Right atrium auricular region (tissue), 2 donors: ENCODE measurements at regions not wholly inside any gene's neighbourhood (a gene's known extent, or its start where the extent isn't known, plus 50 kb on each side); places are given as distances from the start of the nearest gene placed in this dataset.

Experiments
- DNase-seq: peaks from one replicate; pipeline ENCODE4 v3.0.0-alpha.2; 2019; ENCODE audit warnings: low spot score
- H3K27ac ChIP-seq, 2 donors: fragments of 200-600 bp; sonication (generic); 1 replicate in 1 of 2; 2 replicates in 1 of 2; pipeline ENCODE4 v1.5.1; 2016 to 2019
- H3K27me3 ChIP-seq, 2 donors: fragments of 200-600 bp; sonication (generic); one replicate each; pipeline versions ENCODE4 v1.5.1 to v1.6.0; 2017 to 2019
- H3K36me3 ChIP-seq: fragments of 200-600 bp; sonication (generic); one replicate; pipeline ENCODE4 v1.5.1; 2016
- H3K4me1 ChIP-seq, 2 donors: fragments of 200-600 bp; sonication (generic); one replicate each; pipeline versions ENCODE4 v1.5.1 to v1.6.0; 2017 to 2019
- H3K4me3 ChIP-seq, 2 donors: fragments of 200-600 bp; sonication (generic); 1 replicate in 1 of 2; 2 replicates in 1 of 2; pipeline ENCODE4 v1.5.1; 2017 to 2019; ENCODE audit warnings: mild to moderate bottlenecking in 1 of 2, moderate library complexity in 1 of 2
- H3K9me3 ChIP-seq, 2 donors: fragments of 200-600 bp; sonication (generic); one replicate each; pipeline ENCODE4 v1.5.1; 2019
- TF ChIP-seq, protein P1 (sequence below), 2 donors: fragments of 200-600 bp; sonication (generic); IDR thresholded peaks; one replicate each; pipeline ENCODE4 v1.5.1; 2019; ENCODE audit warnings: antibody characterized with exemption in 2 of 2

DNA sequence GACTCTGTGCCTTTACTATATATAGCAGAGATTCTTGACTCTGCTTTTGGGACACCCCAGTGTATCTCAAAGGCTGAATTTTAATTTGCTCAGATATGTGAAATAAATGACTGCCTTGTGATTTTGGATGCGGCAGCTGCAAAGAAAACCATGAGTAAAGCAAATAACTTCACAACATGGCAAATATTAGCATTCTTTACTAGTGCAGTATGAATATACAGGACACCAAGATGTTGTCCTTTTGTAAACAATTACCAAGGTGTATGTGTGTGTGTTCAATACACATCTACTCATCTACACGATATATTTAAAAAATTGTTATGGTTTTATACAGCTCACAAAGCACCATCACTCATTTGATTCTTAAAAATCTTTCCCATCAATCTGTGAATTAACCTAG lies 70.6 kb upstream of the TCF4 start:
- no peaks in the 10 kb centered on the region for H3K36me3 ChIP-seq
- H3K4me3 ChIP-seq, result no peak overlapping the region
- H3K27ac ChIP-seq, result no peak overlapping the region
- no peaks in the 10 kb centered on the region for H3K9me3 ChIP-seq
- no peaks in the 10 kb centered on the region for H3K27me3 ChIP-seq
- TF ChIP-seq, protein P1, sequence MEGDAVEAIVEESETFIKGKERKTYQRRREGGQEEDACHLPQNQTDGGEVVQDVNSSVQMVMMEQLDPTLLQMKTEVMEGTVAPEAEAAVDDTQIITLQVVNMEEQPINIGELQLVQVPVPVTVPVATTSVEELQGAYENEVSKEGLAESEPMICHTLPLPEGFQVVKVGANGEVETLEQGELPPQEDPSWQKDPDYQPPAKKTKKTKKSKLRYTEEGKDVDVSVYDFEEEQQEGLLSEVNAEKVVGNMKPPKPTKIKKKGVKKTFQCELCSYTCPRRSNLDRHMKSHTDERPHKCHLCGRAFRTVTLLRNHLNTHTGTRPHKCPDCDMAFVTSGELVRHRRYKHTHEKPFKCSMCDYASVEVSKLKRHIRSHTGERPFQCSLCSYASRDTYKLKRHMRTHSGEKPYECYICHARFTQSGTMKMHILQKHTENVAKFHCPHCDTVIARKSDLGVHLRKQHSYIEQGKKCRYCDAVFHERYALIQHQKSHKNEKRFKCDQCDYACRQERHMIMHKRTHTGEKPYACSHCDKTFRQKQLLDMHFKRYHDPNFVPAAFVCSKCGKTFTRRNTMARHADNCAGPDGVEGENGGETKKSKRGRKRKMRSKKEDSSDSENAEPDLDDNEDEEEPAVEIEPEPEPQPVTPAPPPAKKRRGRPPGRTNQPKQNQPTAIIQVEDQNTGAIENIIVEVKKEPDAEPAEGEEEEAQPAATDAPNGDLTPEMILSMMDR (IDR thresholded peaks at IDR 0.05), result no peak
- no peaks in the 10 kb centered on the region for H3K4me1 ChIP-seq
- no peak for DNase-seq

DNA sequence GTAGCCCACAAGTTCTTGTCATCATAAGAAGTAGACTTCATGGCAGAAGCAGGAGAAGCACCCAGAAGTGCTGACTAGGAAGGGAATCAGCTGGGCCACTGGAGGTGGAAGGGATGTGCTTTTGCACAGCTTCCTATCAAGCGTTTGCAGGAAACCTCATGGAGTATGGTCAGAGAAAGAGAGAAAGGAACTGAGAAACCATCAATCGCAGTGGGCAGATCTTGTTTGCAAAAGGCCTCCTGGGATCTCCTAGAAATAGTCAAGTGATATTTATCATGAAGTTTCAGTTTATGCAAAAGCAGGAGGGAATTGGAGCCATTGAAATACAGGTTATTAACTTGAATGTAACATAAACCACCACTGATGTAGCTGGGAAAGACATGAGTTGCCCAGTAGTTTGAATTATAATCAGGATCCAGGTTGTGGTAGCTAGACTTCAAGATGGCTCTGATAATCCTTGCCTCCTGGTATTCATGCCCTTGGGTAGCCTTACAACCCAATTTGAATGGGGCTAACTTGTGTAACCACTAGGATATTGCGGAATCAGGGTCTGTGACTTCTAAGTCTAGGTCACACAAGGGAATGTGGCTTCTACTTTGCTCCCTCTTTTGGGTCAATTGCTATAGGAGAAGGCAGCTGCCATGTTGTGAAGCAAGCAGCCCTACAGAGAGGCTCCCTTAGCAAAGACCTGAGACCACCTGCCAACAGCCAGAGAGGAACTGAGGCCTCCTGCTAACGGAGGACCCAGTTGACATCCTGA lies 69.8 kb upstream of the TCF4 start:
- no peak for DNase-seq
- H3K27me3 ChIP-seq, result no peaks in the 10 kb centered on the region
- H3K27ac ChIP-seq, result no peak overlapping the region
- no peak overlapping the region for H3K4me3 ChIP-seq
- TF ChIP-seq, protein P1 (IDR thresholded peaks at IDR 0.05), result no peak
- H3K36me3 ChIP-seq, result no peaks in the 10 kb centered on the region
- H3K4me1 ChIP-seq, result no peaks in the 10 kb centered on the region
- no peaks in the 10 kb centered on the region for H3K9me3 ChIP-seq

DNA sequence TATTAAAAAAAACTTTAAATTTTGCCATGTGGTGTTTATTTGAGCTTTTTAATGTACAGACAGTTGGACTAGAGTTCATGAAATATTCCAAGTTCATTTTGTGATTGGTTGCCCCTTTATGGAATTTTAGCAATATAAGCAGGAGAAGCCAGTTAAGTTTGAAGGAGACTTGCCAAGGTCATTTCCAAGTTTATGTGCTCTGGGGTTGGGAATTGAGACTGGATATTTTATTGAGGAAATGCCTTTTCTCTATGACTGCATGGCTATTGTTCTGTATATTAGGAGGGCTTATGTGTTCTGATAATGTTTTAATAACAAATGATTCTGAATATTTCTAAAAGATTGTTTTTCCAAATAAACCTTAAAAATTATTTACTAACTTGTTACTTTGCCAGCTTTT lies 67.0 kb upstream of the TCF4 start:
- H3K9me3 ChIP-seq, result no peaks in the 10 kb centered on the region
- H3K27ac ChIP-seq, result no peak overlapping the region
- H3K36me3 ChIP-seq, result no peaks in the 10 kb centered on the region
- no peak for DNase-seq
- TF ChIP-seq, protein P1 (IDR thresholded peaks at IDR 0.05), result no peak
- no peaks in the 10 kb centered on the region for H3K27me3 ChIP-seq
- H3K4me3 ChIP-seq, result no peak overlapping the region
- no peaks in the 10 kb centered on the region for H3K4me1 ChIP-seq

DNA sequence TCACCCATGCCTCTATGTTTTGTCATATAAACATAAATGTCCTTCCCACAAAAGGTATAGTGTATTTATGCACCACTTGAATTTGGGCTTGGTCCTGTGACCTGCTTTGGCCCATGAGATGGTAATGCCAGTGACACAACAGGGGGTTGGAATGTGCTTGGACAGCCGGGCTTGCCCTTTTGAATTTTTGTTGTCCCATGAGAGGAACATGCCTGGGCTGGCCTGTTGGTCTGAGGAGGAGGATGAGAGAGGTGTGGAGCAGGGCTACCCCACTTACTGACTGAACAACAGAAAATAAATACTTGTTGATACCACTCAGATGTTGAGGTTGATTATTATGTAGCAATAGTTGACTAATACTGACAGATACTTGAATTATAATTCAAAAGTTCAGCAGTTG lies 63.2 kb upstream of the TCF4 start:
- Histone ChIP-seq H3K27ac (no peak overlapping the region), H3K4me3 (no peak overlapping the region), H3K27me3 (no peaks in the 10 kb centered on the region), H3K9me3 (no peaks in the 10 kb centered on the region), H3K4me1 (no peaks in the 10 kb centered on the region), H3K36me3 (no peaks in the 10 kb centered on the region)
- no peak for DNase-seq
- TF ChIP-seq, protein P1 (IDR thresholded peaks at IDR 0.05), result no peak

DNA sequence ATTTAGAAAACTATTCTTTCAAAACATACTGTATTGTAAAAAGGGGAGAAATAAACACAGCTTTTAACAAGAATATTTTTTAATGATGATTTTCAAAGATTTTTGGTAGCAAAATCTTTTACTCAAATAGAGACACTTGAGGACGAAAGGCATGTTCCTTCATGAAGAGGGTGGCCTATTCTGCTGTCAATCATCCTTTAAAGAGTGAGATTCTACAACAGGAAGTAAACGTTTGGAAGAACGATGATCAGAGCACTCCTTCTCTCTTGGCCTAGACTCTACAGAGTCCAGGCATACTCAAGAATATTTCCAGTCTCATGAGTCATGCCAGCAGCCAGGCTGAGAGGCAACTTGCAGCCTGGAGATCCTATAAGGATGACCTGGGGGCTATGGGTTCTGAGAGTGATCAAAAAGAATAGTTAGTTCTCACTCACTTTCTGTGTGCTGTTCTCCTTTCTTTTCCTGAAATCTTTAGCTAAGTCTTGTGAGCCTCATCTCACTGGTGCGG lies 62.4 kb upstream of the TCF4 start:
- Histone ChIP-seq H3K9me3 (no peaks in the 10 kb centered on the region), H3K4me3 (no peak overlapping the region), H3K27ac (no peak overlapping the region), H3K36me3 (no peaks in the 10 kb centered on the region), H3K4me1 (no peaks in the 10 kb centered on the region), H3K27me3 (no peaks in the 10 kb centered on the region)
- DNase-seq, result no peak
- TF ChIP-seq, protein P1 (IDR thresholded peaks at IDR 0.05), result no peak

DNA sequence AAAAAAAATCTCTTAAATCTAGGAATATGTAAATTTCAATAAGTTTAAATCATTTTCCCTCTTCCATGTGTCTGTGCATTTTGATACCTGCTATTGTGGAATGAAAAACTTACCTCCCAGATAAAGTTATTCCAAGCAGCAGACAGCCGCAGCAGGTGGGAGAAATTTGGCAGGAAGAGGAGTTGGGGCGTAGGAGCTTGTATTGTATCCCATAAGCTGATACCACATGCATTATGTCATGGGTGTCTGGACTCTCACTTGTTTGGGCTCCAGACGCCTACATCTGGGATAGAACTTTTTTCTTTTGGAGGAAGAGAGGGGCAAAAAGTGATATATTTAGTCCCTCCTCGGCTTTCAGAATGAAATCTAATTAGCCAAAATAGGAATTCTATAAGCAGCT lies 59.3 kb upstream of the TCF4 start:
- H3K27ac ChIP-seq, result no peak overlapping the region
- no peaks in the 10 kb centered on the region for H3K27me3 ChIP-seq
- H3K9me3 ChIP-seq, result peaks cover 0 to 2% of the 10 kb centered on the region in 2 donors
- no peak for DNase-seq
- TF ChIP-seq, protein P1 (IDR thresholded peaks at IDR 0.05), result no peak
- H3K36me3 ChIP-seq, result no peaks in the 10 kb centered on the region
- H3K4me3 ChIP-seq, result no peak overlapping the region
- no peaks in the 10 kb centered on the region for H3K4me1 ChIP-seq
